ENCODE measurements at regions not wholly inside any gene's neighbourhood (a gene's known extent, or its start where the extent isn't known, plus 50 kb on each side); places are given as distances from the start of the nearest gene placed in this dataset.
"Not testable (repeated sequence)": the region's sequence is repeated elsewhere in the genome, so short reads cannot be mapped to it uniquely, and the experiment has no call there.

GRCh38 chr4:77496457-77496856, 109.2 kb upstream of the CXCL13 start:
- Histone ChIP-seq H3K27me3 (ENCODE audit: low read depth) (no peaks in the 10 kb centered on the region), H3K36me3 (replicated peaks) (no peaks in the 10 kb centered on the region), H3K4me3 (no peak overlapping the region), H3K4me1 (no peaks in the 10 kb centered on the region), H3K9me3 (no peaks in the 10 kb centered on the region)
- in situ Hi-C loops (cut with MboI; ENCODE audit: low sequenced_read_pairs): no loop called here
- no peak for DNase-seq (ENCODE audit: low spot score in 2 of 2)

DNA sequence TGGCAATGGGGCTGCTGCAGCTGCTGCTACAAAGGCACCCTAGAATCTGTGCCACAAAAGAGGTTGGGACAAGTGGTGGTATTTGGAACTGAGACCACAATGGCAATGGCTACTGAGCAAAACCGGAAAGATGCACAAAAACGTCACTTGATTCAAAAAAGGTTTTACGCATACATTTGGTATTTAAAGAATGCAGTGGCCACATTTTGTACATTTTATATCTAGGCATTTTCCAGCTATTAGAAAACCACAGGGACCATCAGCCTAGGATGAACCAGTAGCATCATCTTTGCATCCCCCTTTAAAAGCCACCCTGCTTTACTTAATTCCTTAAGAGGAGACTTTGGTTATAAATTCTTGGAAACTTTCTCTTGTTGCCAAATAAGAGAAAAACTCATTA, 104.8 kb upstream of the CXCL13 start:
- Histone ChIP-seq H3K36me3 (replicated peaks) (no peaks in the 10 kb centered on the region), H3K4me1 (no peaks in the 10 kb centered on the region), H3K4me3 (no peak overlapping the region), H3K27me3 (ENCODE audit: low read depth) (no peaks in the 10 kb centered on the region), H3K9me3 (no peaks in the 10 kb centered on the region)
- in situ Hi-C loops (cut with MboI; ENCODE audit: low sequenced_read_pairs): no loop called here
- no peak for DNase-seq (ENCODE audit: low spot score in 2 of 2)

DNA sequence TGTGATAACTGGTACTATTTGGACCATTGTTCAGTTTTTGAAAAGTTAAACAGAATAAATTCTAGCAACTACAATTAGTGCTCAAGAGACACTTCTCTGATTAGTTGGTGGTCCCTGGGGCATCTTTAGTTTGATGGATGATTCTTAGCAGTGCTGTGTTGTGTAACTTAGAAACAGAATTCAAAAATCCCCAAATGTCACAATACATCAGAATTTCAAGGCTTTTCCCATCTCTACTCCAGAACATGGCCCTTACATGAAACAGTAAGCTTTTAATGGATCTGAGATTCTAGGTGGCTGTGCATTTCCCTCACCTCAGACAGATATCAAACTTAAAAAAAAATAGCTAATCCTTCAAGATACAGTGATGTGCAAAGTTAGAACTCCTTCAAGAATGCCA, 104.4 kb upstream of the CXCL13 start:
- in situ Hi-C loops (cut with MboI; ENCODE audit: low sequenced_read_pairs): no loop called here
- H3K9me3 ChIP-seq: no peaks in the 10 kb centered on the region
- no peak for DNase-seq (ENCODE audit: low spot score in 2 of 2)
- no peaks in the 10 kb centered on the region for H3K4me1 ChIP-seq
- no peaks in the 10 kb centered on the region for H3K27me3 ChIP-seq (ENCODE audit: low read depth)
- H3K4me3 ChIP-seq: no peak overlapping the region
- no peaks in the 10 kb centered on the region for H3K36me3 ChIP-seq (replicated peaks)

DNA sequence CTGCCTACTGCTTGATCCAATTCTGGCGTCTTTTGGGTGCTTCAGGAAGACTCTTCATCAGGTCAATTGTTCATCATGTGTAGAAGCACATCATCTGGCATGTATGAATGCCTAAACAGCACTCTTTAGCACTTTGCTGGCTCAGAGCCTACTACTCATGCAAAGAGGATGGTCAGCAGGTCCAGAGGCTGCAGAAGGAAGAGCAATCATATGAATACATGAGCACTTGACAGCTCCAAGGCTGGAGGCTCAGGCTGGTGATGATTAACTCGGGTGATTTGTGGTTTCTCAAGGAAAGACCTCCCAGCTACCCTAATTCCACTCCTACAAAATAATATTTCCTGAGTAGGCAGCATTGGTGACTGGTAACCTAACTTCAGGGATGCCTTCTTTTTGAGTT, 103.8 kb upstream of the CXCL13 start:
- DNase-seq (ENCODE audit: low spot score in 2 of 2): no peak
- H3K36me3 ChIP-seq (replicated peaks): no peaks in the 10 kb centered on the region
- H3K4me1 ChIP-seq: no peaks in the 10 kb centered on the region
- no peaks in the 10 kb centered on the region for H3K27me3 ChIP-seq (ENCODE audit: low read depth)
- H3K4me3 ChIP-seq: no peak overlapping the region
- in situ Hi-C loops (cut with MboI; ENCODE audit: low sequenced_read_pairs): no loop called here
- H3K9me3 ChIP-seq: no peaks in the 10 kb centered on the region

DNA sequence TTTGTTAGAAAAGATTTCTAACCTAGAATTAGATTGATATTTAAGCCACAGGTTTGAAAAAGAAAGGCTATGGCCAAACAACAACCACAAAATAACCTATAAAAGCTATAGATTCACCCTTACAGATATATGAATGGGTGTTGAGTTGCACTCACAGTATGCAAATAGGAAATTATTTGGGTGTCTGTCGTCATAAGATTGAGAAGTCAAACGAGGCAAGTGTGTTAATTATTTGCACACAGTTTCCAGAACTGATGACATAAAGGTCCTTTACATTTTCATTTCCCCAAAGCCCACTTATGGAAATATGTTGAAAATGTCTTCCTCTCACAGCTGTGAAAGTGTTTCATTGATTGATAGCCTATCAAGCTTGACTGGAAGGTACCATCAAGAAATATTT, 101.2 kb upstream of the CXCL13 start:
- no peak for DNase-seq (ENCODE audit: low spot score in 2 of 2)
- in situ Hi-C loops (cut with MboI; ENCODE audit: low sequenced_read_pairs): no loop called here
- H3K36me3 ChIP-seq (replicated peaks): no peaks in the 10 kb centered on the region
- no peaks in the 10 kb centered on the region for H3K4me1 ChIP-seq
- H3K4me3 ChIP-seq: no peak overlapping the region
- no peaks in the 10 kb centered on the region for H3K27me3 ChIP-seq (ENCODE audit: low read depth)
- no peaks in the 10 kb centered on the region for H3K9me3 ChIP-seq

DNA sequence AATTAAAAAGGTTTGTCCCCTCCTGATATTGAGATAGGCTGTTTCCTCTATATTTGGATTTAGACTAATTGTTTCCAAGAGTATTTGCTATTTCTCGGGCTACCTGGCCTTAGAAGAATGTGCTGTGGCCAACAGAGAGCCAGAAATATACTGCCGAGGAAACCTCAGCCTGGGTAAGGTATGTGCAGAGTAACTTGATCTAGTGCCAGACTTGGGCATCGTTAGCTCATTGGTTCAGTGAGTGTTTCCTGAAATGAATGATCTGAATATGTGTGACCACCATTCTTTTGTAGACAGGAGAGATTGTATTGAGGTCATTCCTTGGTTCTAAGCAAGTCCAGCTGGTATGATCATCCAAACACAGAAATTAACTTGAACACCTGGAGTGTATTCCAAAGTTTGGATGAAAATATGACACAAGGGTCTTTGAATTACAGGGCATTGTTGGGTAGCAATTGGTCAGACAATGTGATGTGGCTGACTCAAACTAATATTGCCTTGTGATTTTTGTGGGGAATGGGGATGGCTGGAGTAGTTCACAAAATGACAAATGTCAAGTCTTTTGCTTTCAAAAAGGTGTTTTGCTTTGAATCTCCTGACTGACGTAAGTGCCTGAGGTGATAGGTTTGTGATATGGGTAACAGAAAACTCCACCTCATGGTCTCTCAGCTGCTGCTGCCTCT, 100.2 kb upstream of the CXCL13 start:
- Histone ChIP-seq H3K36me3 (replicated peaks) (no peaks in the 10 kb centered on the region), H3K4me3 (no peak overlapping the region), H3K4me1 (no peaks in the 10 kb centered on the region), H3K9me3 (no peaks in the 10 kb centered on the region), H3K27me3 (ENCODE audit: low read depth) (no peaks in the 10 kb centered on the region)
- DNase-seq (ENCODE audit: low spot score in 2 of 2): no peak
- in situ Hi-C loops (cut with MboI; ENCODE audit: low sequenced_read_pairs): no loop called here

DNA sequence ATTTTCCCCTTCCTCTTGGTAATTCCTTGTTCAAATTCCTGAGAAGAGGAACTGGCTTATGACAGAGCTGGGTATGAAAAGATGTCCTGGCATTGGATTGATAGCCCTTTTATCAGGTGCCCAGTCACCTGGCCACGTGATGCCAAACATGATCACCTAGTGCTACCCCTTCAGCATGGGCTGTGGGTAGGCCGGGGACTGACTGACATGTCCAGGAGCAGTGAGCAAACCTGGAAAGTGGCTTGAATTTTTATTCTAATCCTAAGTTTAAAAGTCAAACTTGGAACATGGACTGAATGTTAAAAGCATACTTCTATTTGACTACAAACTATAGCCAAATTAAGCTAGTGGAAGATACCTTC, 99.7 kb upstream of the CXCL13 start:
- in situ Hi-C loops (cut with MboI; ENCODE audit: low sequenced_read_pairs): no loop called here
- no peaks in the 10 kb centered on the region for H3K4me1 ChIP-seq
- no peaks in the 10 kb centered on the region for H3K27me3 ChIP-seq (ENCODE audit: low read depth)
- no peak overlapping the region for H3K4me3 ChIP-seq
- H3K36me3 ChIP-seq (replicated peaks): no peaks in the 10 kb centered on the region
- no peak for DNase-seq (ENCODE audit: low spot score in 2 of 2)
- no peaks in the 10 kb centered on the region for H3K9me3 ChIP-seq

- Histone ChIP-seq H3K4me1 (no peaks in the 10 kb centered on the region), H3K27me3 (ENCODE audit: low read depth) (no peaks in the 10 kb centered on the region), H3K36me3 (replicated peaks) (no peaks in the 10 kb centered on the region), H3K4me3 (no peak overlapping the region), H3K9me3 (no peaks in the 10 kb centered on the region)
- in situ Hi-C loops (cut with MboI; ENCODE audit: low sequenced_read_pairs): no loop called here
- DNase-seq (ENCODE audit: low spot score in 2 of 2): no peak
Measured at GRCh38 chr4:77510367-77510766, 95.3 kb upstream of the CXCL13 start.

DNA sequence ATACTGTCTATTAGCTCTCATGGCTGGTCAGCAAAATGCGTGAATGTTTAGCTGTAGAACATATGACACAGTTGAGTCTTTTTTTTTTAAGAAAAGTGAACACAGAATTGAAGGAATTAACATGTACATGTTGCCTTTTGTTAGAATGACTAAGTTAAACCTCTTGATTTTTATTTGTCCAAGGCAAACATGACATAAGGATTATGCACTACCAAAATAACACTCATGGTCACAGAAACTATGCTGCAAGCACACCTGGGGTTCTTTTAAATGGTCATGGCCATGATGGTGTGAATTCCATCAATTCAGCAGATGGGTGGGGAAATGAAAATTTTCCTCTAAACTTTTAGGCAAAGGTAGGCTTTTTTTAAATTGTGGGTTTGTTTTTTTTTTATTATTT, 80.1 kb upstream of the CXCL13 start:
- in situ Hi-C loops (cut with MboI; ENCODE audit: low sequenced_read_pairs): no loop called here

GRCh38 chr4:77527900-77528299, 77.7 kb upstream of the CXCL13 start:
- H3K4me1 ChIP-seq; in situ Hi-C loops (cut with MboI; ENCODE audit: low sequenced_read_pairs); H3K9me3 ChIP-seq; H3K27me3 ChIP-seq (ENCODE audit: low read depth); H3K4me3 ChIP-seq; DNase-seq (ENCODE audit: low spot score in 2 of 2); H3K36me3 ChIP-seq (replicated peaks): not testable (repeated sequence)

More for the DNA sequence above, 80.1 kb upstream of the CXCL13 start:
- H3K27me3 ChIP-seq (ENCODE audit: low read depth): no peaks in the 10 kb centered on the region
- DNase-seq (ENCODE audit: low spot score in 2 of 2): no peak
- no peak overlapping the region for H3K4me3 ChIP-seq
- no peaks in the 10 kb centered on the region for H3K9me3 ChIP-seq
- no peaks in the 10 kb centered on the region for H3K4me1 ChIP-seq
- no peaks in the 10 kb centered on the region for H3K36me3 ChIP-seq (replicated peaks)

GRCh38 chr4:77538144-77538543, 67.5 kb upstream of the CXCL13 start:
- DNase-seq (ENCODE audit: low spot score in 2 of 2): no peak
- Histone ChIP-seq H3K4me1 (no peaks in the 10 kb centered on the region), H3K9me3 (no peaks in the 10 kb centered on the region), H3K4me3 (no peak overlapping the region), H3K36me3 (replicated peaks) (no peaks in the 10 kb centered on the region), H3K27me3 (ENCODE audit: low read depth) (peaks cover 5% of the 10 kb centered on the region; the same call in 1 of the 2 replicates)
- in situ Hi-C loops (cut with MboI; ENCODE audit: low sequenced_read_pairs): no loop called here

DNA sequence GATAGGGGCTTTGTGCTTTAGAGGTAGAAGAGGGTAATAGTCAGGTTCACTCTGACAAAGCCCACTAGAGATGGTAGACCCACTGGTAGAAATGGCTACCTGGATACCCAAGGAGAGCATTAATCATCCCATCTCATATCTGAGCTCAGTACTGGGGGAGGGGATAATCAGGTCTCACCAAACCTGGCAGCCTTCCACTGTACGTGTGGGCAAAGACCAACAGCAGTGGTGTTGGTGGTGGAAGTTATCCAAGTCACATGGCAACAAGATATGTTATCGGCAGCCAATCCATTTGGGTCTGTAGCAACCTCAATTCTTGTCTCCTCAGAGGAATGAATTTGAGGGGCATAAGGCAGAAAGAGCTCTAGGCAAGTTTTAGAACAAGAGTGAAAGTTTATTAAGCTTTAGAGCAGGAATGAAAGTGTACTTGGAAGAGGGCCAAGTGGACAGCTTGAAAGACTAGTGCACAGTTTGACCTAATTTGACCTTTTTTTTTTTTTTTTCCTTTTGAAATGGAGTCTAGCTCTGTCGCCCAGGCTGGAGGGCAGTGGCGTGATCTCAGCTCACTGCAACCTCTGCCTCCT, 67.0 kb upstream of the CXCL13 start:
- no peaks in the 10 kb centered on the region for H3K4me1 ChIP-seq
- in situ Hi-C loops (cut with MboI; ENCODE audit: low sequenced_read_pairs): no loop called here
- H3K9me3 ChIP-seq: no peaks in the 10 kb centered on the region
- H3K36me3 ChIP-seq (replicated peaks): no peaks in the 10 kb centered on the region
- DNase-seq (ENCODE audit: low spot score in 2 of 2): no peak
- no peak overlapping the region for H3K4me3 ChIP-seq
- peaks cover 5% of the 10 kb centered on the region; the same call in 1 of the 2 replicates for H3K27me3 ChIP-seq (ENCODE audit: low read depth)

Measured in HAP-1 (cell line).